ENCODE measurements at regions not wholly inside any gene's neighbourhood (a gene's known extent, or its start where the extent isn't known, plus 50 kb on each side); places are given as distances from the start of the nearest gene placed in this dataset.

DNA sequence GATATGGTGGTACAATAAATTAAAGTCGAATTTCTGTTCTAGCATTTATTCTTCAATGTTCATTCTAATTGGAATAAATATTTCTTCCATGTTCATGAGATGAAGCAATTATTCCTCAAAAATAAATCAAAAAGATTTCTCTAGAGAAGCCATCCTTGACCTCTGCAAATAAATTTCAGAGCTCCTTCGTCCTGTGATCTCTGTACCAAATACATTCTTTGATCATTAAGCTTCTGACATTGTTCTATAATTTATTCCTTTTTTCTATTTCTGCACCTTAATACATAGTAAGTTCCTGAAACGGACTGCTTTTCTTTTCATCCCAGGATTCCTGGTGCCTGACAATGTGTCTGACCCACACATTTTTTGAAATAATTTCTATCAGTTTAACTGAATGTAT, 1039.3 kb upstream of the TYRP1 start:
- Histone ChIP-seq H3K27ac (ENCODE audit: low read length in 2 of 2) (no peak overlapping the region), H3K9ac (ENCODE audit: low read length) (no peak overlapping the region), H3K4me2 (replicated peaks; ENCODE audit: low read depth, low read length, poor library complexity, severe bottlenecking) (no peak overlapping the region), H4K20me1 (ENCODE audit: control insufficient read depth, insufficient read depth, low read length, poor library complexity, severe bottlenecking) (no peaks in the 10 kb centered on the region), H2AFZ (ENCODE audit: insufficient read depth, low read depth, low read length, poor library complexity, severe bottlenecking) (no peak overlapping the region), H3K36me3 (replicated peaks in 1 of 2; ENCODE audit: control extremely low read depth in 1 of 2, control insufficient read depth in 1 of 2, extremely low read depth in 1 of 2, insufficient read depth in 2 of 2, low read length in 1 of 2) (no peaks in the 10 kb centered on the region), H3K27me3 (replicated peaks in 1 of 4; ENCODE audit: control extremely low read depth in 1 of 4, control insufficient read depth in 3 of 4, insufficient read depth in 4 of 4, low read length in 3 of 4) (no peaks in the 10 kb centered on the region), H3K79me2 (ENCODE audit: control insufficient read depth, insufficient read depth, low read length) (no peaks in the 10 kb centered on the region), H3K9me3 (ENCODE audit: control extremely low read depth in 1 of 3, control insufficient read depth in 2 of 3, insufficient read depth in 1 of 3, low read length in 2 of 3) (peaks cover 0 to 2% (median 0%) of the 10 kb centered on the region in 3 donors), H3K4me1 (ENCODE audit: control insufficient read depth in 2 of 2, insufficient read depth in 2 of 2, low read length in 2 of 2) (no peaks in the 10 kb centered on the region), H3K4me3 (ENCODE audit: control extremely low read depth in 1 of 5, extremely low read depth in 1 of 5, insufficient read depth in 1 of 5, low read depth in 2 of 5, low read length in 4 of 5) (no peak overlapping the region)
- POLR2A ChIA-PET = no interaction called here
- CTCF ChIA-PET = no interaction called here
- H3K27me3 Mint-ChIP-seq = no peaks in the 10 kb centered on the region
- intact Hi-C loops (cut with micrococcal nuclease) = no loop called here
- H3K4me3 Mint-ChIP-seq = no peak overlapping the region
- 63% methylated on average over 1 of the region's 3 CpGs for WGBS (ENCODE audit: insufficient coverage)
- DNase-seq (no peak), ATAC-seq (ENCODE audit: low read depth) (no peak)
- TF ChIP-seq, protein P1, sequence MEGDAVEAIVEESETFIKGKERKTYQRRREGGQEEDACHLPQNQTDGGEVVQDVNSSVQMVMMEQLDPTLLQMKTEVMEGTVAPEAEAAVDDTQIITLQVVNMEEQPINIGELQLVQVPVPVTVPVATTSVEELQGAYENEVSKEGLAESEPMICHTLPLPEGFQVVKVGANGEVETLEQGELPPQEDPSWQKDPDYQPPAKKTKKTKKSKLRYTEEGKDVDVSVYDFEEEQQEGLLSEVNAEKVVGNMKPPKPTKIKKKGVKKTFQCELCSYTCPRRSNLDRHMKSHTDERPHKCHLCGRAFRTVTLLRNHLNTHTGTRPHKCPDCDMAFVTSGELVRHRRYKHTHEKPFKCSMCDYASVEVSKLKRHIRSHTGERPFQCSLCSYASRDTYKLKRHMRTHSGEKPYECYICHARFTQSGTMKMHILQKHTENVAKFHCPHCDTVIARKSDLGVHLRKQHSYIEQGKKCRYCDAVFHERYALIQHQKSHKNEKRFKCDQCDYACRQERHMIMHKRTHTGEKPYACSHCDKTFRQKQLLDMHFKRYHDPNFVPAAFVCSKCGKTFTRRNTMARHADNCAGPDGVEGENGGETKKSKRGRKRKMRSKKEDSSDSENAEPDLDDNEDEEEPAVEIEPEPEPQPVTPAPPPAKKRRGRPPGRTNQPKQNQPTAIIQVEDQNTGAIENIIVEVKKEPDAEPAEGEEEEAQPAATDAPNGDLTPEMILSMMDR (IDR thresholded peaks at IDR 0.05) = no peak
- no peak for TF ChIP-seq EZH2 (IDR thresholded peaks at IDR 0.05; ENCODE audit: borderline replicate concordance, insufficient read depth, low read depth, low read length, poor library complexity, severe bottlenecking)
- no peaks in the 10 kb centered on the region for H3K4me1 Mint-ChIP-seq
- H3K9me3 Mint-ChIP-seq (ENCODE audit: insufficient read depth) = peaks cover 4% of the 10 kb centered on the region
- H3K27ac Mint-ChIP-seq = no peak overlapping the region

GRCh38 chr9:11663913-11664312, 1029.3 kb upstream of the TYRP1 start:
- Mint-ChIP-seq H3K9me3 (ENCODE audit: insufficient read depth) (peaks cover 7% of the 10 kb centered on the region), H3K27me3 (no peaks in the 10 kb centered on the region), H3K4me3 (no peak overlapping the region), H3K4me1 (no peaks in the 10 kb centered on the region), H3K27ac (no peak overlapping the region)
- no CpG with 5 or more reads among the region's 1 CpG for WGBS (ENCODE audit: insufficient coverage)
- Histone ChIP-seq H3K9me3 (ENCODE audit: control extremely low read depth in 1 of 3, control insufficient read depth in 2 of 3, insufficient read depth in 1 of 3, low read length in 2 of 3) (no peaks in the 10 kb centered on the region), H3K4me3 (ENCODE audit: control extremely low read depth in 1 of 5, extremely low read depth in 1 of 5, insufficient read depth in 1 of 5, low read depth in 2 of 5, low read length in 4 of 5) (no peak overlapping the region), H3K27ac (ENCODE audit: low read length in 2 of 2) (no peak overlapping the region), H3K9ac (ENCODE audit: low read length) (no peak overlapping the region), H2AFZ (ENCODE audit: insufficient read depth, low read depth, low read length, poor library complexity, severe bottlenecking) (no peak overlapping the region), H3K4me1 (ENCODE audit: control insufficient read depth in 2 of 2, insufficient read depth in 2 of 2, low read length in 2 of 2) (no peaks in the 10 kb centered on the region), H3K36me3 (replicated peaks in 1 of 2; ENCODE audit: control extremely low read depth in 1 of 2, control insufficient read depth in 1 of 2, extremely low read depth in 1 of 2, insufficient read depth in 2 of 2, low read length in 1 of 2) (no peaks in the 10 kb centered on the region), H3K27me3 (replicated peaks in 1 of 4; ENCODE audit: control extremely low read depth in 1 of 4, control insufficient read depth in 3 of 4, insufficient read depth in 4 of 4, low read length in 3 of 4) (no peaks in the 10 kb centered on the region), H4K20me1 (ENCODE audit: control insufficient read depth, insufficient read depth, low read length, poor library complexity, severe bottlenecking) (no peaks in the 10 kb centered on the region), H3K4me2 (replicated peaks; ENCODE audit: low read depth, low read length, poor library complexity, severe bottlenecking) (no peak overlapping the region), H3K79me2 (ENCODE audit: control insufficient read depth, insufficient read depth, low read length) (no peaks in the 10 kb centered on the region)
- intact Hi-C loops (cut with micrococcal nuclease) = no loop called here
- CTCF ChIA-PET = no interaction called here
- no peak for TF ChIP-seq EZH2 (IDR thresholded peaks at IDR 0.05; ENCODE audit: borderline replicate concordance, insufficient read depth, low read depth, low read length, poor library complexity, severe bottlenecking)
- TF ChIP-seq, protein P1 (IDR thresholded peaks at IDR 0.05) = no peak
- POLR2A ChIA-PET = no interaction called here
- DNase-seq (no peak), ATAC-seq (ENCODE audit: low read depth) (no peak)

Data from B cell (primary cell).